ENCODE measurements at regions not wholly inside any gene's neighbourhood (a gene's known extent, or its start where the extent isn't known, plus 50 kb on each side); places are given as distances from the start of the nearest gene placed in this dataset.
A peak's percentile ranks its signal among the peaks of the same experiment; 100 is the strongest.

DNA sequence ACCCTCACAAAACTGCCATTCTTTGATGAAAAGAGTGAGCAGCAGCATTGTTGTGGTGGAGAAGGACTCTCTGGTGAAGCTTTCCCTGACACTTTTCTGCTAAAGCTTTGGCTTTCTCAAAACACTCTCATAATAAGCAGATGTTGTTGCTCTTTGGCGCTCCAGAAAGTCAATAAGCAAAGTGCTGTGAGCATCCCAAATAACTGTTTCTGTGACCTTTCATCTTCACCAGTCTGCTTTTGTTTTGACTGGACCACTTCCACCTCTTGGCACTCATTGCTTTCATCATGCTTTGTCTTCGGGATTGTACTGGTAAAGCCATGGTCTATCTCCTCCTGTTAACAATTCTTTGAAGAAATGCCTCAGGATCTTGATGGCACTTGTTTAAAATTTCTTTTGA is 424.7 kb upstream of the TMPO start:
- Histone ChIP-seq H3K18ac (ENCODE audit: low read length) (no peak overlapping the region), H3K56ac (ENCODE audit: low read length) (no peak overlapping the region), H3K36me3 (ENCODE audit: control insufficient read depth, insufficient read depth, low read length) (no peaks in the 10 kb centered on the region), H3K27me3 (ENCODE audit: insufficient read depth, low read length, poor library complexity) (no peaks in the 10 kb centered on the region), H3K4me1 (ENCODE audit: control insufficient read depth, low read depth, low read length) (no peaks in the 10 kb centered on the region), H2BK120ac (ENCODE audit: low read depth, low read length) (no peak overlapping the region), H3K27ac (ENCODE audit: low read depth, low read length) (no peak overlapping the region), H3K4me2 (ENCODE audit: low read length) (no peak overlapping the region), H4K8ac (ENCODE audit: low read depth, low read length) (no peak overlapping the region), H2BK15ac (replicated peaks; ENCODE audit: low read depth) (no peak overlapping the region), H3K9ac (ENCODE audit: low read length) (no peak overlapping the region), H3K23ac (ENCODE audit: low read length) (no peak overlapping the region), H3K79me2 (ENCODE audit: control insufficient read depth, insufficient read depth, low read length) (no peaks in the 10 kb centered on the region), H3K79me1 (ENCODE audit: low read length) (no peaks in the 10 kb centered on the region), H2BK5ac (ENCODE audit: low read length) (no peak overlapping the region), H3K4ac (ENCODE audit: low read depth, low read length) (no peak overlapping the region), H4K5ac (ENCODE audit: low read length) (no peak overlapping the region), H3K4me3 (ENCODE audit: low read length) (no peak overlapping the region), H2AK5ac (ENCODE audit: low read length) (no peak overlapping the region)
- no CpG with 5 or more reads among the region's 2 CpGs for WGBS (ENCODE audit: extremely low coverage, insufficient coverage, low lambda C conversion rate)
- DNase-seq: no peak

DNA sequence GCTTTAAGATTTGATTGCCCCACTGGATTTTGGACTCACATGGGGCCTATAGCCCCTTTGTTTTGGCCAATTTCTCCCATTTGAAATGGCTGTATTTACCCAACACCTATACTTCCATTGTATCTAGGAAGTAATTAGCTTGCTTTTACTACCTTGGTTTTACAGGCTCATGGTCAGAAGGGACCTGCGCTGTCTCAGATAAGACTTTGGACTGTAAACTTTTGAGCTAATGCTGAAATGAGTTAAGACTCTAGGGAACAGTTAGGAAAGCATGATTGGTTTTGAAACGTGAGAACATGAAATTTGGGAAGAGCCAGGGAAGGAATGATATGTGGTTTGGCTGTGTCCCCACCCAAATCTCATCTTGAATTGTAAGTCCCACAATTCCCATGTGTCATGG is 419.0 kb upstream of the TMPO start:
- no peak for DNase-seq
- no peak overlapping the region for H3K4me2 ChIP-seq (ENCODE audit: low read length)

DNA sequence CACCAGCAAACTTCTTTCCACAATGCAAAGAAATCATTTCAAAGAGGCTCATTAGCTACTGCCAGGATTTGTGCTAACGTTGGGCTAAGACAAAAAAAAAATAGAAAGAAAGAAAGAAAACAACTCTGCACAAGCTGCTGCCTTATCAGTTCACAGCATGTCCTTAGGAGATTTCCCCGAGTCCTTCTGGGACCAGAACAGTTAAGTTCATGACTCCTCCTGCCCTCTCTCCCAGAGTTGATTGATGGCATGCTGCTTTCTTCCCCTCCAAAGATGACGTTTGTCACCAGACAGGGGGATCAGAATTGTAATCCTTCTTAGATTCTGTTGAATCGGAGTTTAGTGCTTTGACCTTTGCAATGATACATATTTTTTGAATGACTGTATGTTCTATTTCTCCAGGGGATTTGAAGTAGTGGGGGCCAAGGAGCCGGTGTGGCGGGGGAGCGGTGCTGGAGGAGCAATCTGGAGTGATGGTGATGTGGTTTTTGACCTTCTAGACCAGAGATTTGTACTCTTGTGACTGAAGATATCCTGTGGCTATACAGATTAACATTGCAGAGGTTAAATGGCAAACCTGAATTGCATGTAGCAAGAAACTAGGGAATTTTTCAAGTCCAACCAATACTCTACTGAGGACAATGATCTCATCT is 409.2 kb upstream of the TMPO start:
- H3K18ac ChIP-seq (ENCODE audit: low read length): no peak overlapping the region
- H3K79me2 ChIP-seq (ENCODE audit: control insufficient read depth, insufficient read depth, low read length): no peaks in the 10 kb centered on the region
- no peaks in the 10 kb centered on the region for H3K4me1 ChIP-seq (ENCODE audit: control insufficient read depth, low read depth, low read length)
- H4K5ac ChIP-seq (ENCODE audit: low read length): no peak overlapping the region
- no peaks in the 10 kb centered on the region for H3K27me3 ChIP-seq (ENCODE audit: insufficient read depth, low read length, poor library complexity)
- no peak overlapping the region for H3K23ac ChIP-seq (ENCODE audit: low read length)
- no peak overlapping the region for H3K9ac ChIP-seq (ENCODE audit: low read length)
- no peak overlapping the region for H3K4me3 ChIP-seq (ENCODE audit: low read length)
- H3K36me3 ChIP-seq (ENCODE audit: control insufficient read depth, insufficient read depth, low read length): no peaks in the 10 kb centered on the region
- peak; percentile 57 for DNase-seq
- H2BK15ac ChIP-seq (replicated peaks; ENCODE audit: low read depth): no peak overlapping the region
- no peak overlapping the region for H2BK5ac ChIP-seq (ENCODE audit: low read length)
- H2AK5ac ChIP-seq (ENCODE audit: low read length): no peak overlapping the region
- no peak overlapping the region for H3K56ac ChIP-seq (ENCODE audit: low read length)
- no CpG with 5 or more reads among the region's 7 CpGs for WGBS (ENCODE audit: extremely low coverage, insufficient coverage, low lambda C conversion rate)
- no peak overlapping the region for H4K8ac ChIP-seq (ENCODE audit: low read depth, low read length)
- no peak overlapping the region for H3K4me2 ChIP-seq (ENCODE audit: low read length)
- no peaks in the 10 kb centered on the region for H3K79me1 ChIP-seq (ENCODE audit: low read length)
- no peak overlapping the region for H3K27ac ChIP-seq (ENCODE audit: low read depth, low read length)
- H3K4ac ChIP-seq (ENCODE audit: low read depth, low read length): no peak overlapping the region
- H2BK120ac ChIP-seq (ENCODE audit: low read depth, low read length): no peak overlapping the region

More for the DNA sequence above, 419.0 kb upstream of the TMPO start:
- H3K4ac ChIP-seq (ENCODE audit: low read depth, low read length): no peak overlapping the region
- no peak overlapping the region for H4K8ac ChIP-seq (ENCODE audit: low read depth, low read length)
- no peak overlapping the region for H2BK5ac ChIP-seq (ENCODE audit: low read length)
- no peak overlapping the region for H3K27ac ChIP-seq (ENCODE audit: low read depth, low read length)
- no peaks in the 10 kb centered on the region for H3K36me3 ChIP-seq (ENCODE audit: control insufficient read depth, insufficient read depth, low read length)
- no peak overlapping the region for H3K23ac ChIP-seq (ENCODE audit: low read length)
- H3K27me3 ChIP-seq (ENCODE audit: insufficient read depth, low read length, poor library complexity): no peaks in the 10 kb centered on the region
- no peak overlapping the region for H3K9ac ChIP-seq (ENCODE audit: low read length)
- H2AK5ac ChIP-seq (ENCODE audit: low read length): no peak overlapping the region
- H4K5ac ChIP-seq (ENCODE audit: low read length): no peak overlapping the region
- H3K4me3 ChIP-seq (ENCODE audit: low read length): no peak overlapping the region
- no peak overlapping the region for H3K56ac ChIP-seq (ENCODE audit: low read length)
- H2BK120ac ChIP-seq (ENCODE audit: low read depth, low read length): no peak overlapping the region
- no peaks in the 10 kb centered on the region for H3K79me2 ChIP-seq (ENCODE audit: control insufficient read depth, insufficient read depth, low read length)
- no CpG with 5 or more reads among the region's 2 CpGs for WGBS (ENCODE audit: extremely low coverage, insufficient coverage, low lambda C conversion rate)
- H2BK15ac ChIP-seq (replicated peaks; ENCODE audit: low read depth): no peak overlapping the region
- H3K18ac ChIP-seq (ENCODE audit: low read length): no peak overlapping the region
- no peaks in the 10 kb centered on the region for H3K79me1 ChIP-seq (ENCODE audit: low read length)
- no peaks in the 10 kb centered on the region for H3K4me1 ChIP-seq (ENCODE audit: control insufficient read depth, low read depth, low read length)

DNA sequence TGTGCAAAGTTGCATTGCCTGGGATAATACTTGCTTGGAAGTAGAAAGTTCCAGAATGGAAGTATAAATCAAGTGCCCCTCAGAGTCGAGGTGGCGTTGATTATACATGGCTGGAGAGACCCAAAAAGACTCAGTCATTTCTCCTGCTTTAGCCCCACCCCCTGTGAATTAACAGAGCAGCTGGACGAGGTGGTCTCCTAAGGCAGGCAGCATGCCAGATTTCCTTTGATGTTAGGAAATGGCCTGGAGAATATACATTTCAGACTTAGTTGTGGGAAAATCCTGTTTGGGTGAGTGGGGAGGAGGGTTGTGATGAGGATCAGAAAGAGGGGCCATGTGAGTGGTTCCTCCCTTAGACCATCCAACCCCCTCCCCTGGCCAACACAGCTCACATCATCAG is 406.1 kb upstream of the TMPO start:
- Histone ChIP-seq H3K36me3 (ENCODE audit: control insufficient read depth, insufficient read depth, low read length) (no peaks in the 10 kb centered on the region), H4K8ac (ENCODE audit: low read depth, low read length) (no peak overlapping the region), H3K4ac (ENCODE audit: low read depth, low read length) (no peak overlapping the region), H3K4me2 (ENCODE audit: low read length) (no peak overlapping the region), H2BK120ac (ENCODE audit: low read depth, low read length) (no peak overlapping the region), H3K27me3 (ENCODE audit: insufficient read depth, low read length, poor library complexity) (no peaks in the 10 kb centered on the region), H3K9ac (ENCODE audit: low read length) (no peak overlapping the region), H2BK5ac (ENCODE audit: low read length) (no peak overlapping the region), H3K23ac (ENCODE audit: low read length) (no peak overlapping the region), H3K27ac (ENCODE audit: low read depth, low read length) (no peak overlapping the region), H3K4me1 (ENCODE audit: control insufficient read depth, low read depth, low read length) (no peaks in the 10 kb centered on the region), H2AK5ac (ENCODE audit: low read length) (no peak overlapping the region), H3K4me3 (ENCODE audit: low read length) (no peak overlapping the region), H4K5ac (ENCODE audit: low read length) (no peak overlapping the region), H3K18ac (ENCODE audit: low read length) (no peak overlapping the region), H3K79me2 (ENCODE audit: control insufficient read depth, insufficient read depth, low read length) (no peaks in the 10 kb centered on the region), H3K56ac (ENCODE audit: low read length) (no peak overlapping the region), H2BK15ac (replicated peaks; ENCODE audit: low read depth) (no peak overlapping the region), H3K79me1 (ENCODE audit: low read length) (no peaks in the 10 kb centered on the region)
- no CpG with 5 or more reads among the region's 3 CpGs for whole genome bisulfite sequencing (ENCODE audit: extremely low coverage, insufficient coverage, low lambda C conversion rate)
- DNase-seq: no peak

DNA sequence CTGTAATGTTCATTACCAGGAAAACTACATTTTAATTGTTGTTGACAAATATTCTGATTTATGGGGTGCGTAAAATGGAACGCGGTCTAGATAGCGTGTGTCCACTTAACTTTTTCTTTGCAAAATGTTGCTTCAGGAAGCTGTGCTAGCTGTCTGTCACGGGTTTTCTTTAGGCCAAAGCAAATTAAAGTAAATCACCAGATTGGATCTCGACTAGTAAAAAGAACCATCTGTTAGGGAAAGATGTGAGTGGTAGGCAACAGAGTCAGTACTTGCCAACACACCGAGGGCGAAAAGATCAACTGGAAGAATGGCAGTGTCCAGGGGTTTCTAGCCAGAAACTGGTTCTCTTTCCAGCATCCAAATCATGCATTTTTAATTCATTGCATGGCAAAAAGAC is 404.9 kb upstream of the TMPO start:
- no peak overlapping the region for H2BK5ac ChIP-seq (ENCODE audit: low read length)
- DNase-seq: no peak
- H3K4me2 ChIP-seq (ENCODE audit: low read length): no peak overlapping the region
- no peak overlapping the region for H2BK120ac ChIP-seq (ENCODE audit: low read depth, low read length)
- no peak overlapping the region for H3K23ac ChIP-seq (ENCODE audit: low read length)
- no peaks in the 10 kb centered on the region for H3K36me3 ChIP-seq (ENCODE audit: control insufficient read depth, insufficient read depth, low read length)
- H2BK15ac ChIP-seq (replicated peaks; ENCODE audit: low read depth): no peak overlapping the region
- no peak overlapping the region for H3K9ac ChIP-seq (ENCODE audit: low read length)
- no peaks in the 10 kb centered on the region for H3K4me1 ChIP-seq (ENCODE audit: control insufficient read depth, low read depth, low read length)
- no peak overlapping the region for H2AK5ac ChIP-seq (ENCODE audit: low read length)
- no peaks in the 10 kb centered on the region for H3K79me1 ChIP-seq (ENCODE audit: low read length)
- no peak overlapping the region for H3K4me3 ChIP-seq (ENCODE audit: low read length)
- H3K4ac ChIP-seq (ENCODE audit: low read depth, low read length): no peak overlapping the region
- H3K18ac ChIP-seq (ENCODE audit: low read length): no peak overlapping the region
- H3K79me2 ChIP-seq (ENCODE audit: control insufficient read depth, insufficient read depth, low read length): no peaks in the 10 kb centered on the region
- no peak overlapping the region for H4K5ac ChIP-seq (ENCODE audit: low read length)
- H3K27ac ChIP-seq (ENCODE audit: low read depth, low read length): no peak overlapping the region
- no peak overlapping the region for H3K56ac ChIP-seq (ENCODE audit: low read length)
- peak overlapping the region; percentile 13 for H4K8ac ChIP-seq (ENCODE audit: low read depth, low read length)
- no peaks in the 10 kb centered on the region for H3K27me3 ChIP-seq (ENCODE audit: insufficient read depth, low read length, poor library complexity)
- WGBS (ENCODE audit: extremely low coverage, insufficient coverage, low lambda C conversion rate): no CpG with 5 or more reads among the region's 8 CpGs

DNA sequence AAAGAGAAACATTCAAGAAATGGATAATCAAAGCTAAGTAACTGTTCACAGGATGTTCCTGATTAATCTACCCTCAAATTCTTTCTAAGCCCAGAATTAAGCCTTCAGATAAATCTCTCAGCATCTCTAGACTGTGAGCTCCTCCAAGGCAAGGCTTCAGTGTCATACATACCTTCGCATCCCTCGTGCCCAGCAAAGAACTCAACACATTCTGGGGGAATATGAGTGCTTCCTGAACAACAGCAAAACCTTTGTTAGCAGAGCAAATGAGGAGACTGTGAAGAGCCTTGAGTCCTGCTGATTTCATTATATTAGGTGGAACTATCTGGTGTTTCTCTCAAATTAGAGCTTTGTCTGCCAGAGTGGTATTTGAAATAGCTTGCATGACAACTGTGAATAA is 401.8 kb upstream of the TMPO start:
- H3K23ac ChIP-seq (ENCODE audit: low read length): no peak overlapping the region
- H3K36me3 ChIP-seq (ENCODE audit: control insufficient read depth, insufficient read depth, low read length): no peaks in the 10 kb centered on the region
- no CpG with 5 or more reads among the region's 2 CpGs for WGBS (ENCODE audit: extremely low coverage, insufficient coverage, low lambda C conversion rate)
- no peaks in the 10 kb centered on the region for H3K79me2 ChIP-seq (ENCODE audit: control insufficient read depth, insufficient read depth, low read length)
- no peaks in the 10 kb centered on the region for H3K4me1 ChIP-seq (ENCODE audit: control insufficient read depth, low read depth, low read length)
- H3K18ac ChIP-seq (ENCODE audit: low read length): no peak overlapping the region
- H2AK5ac ChIP-seq (ENCODE audit: low read length): no peak overlapping the region
- H3K27ac ChIP-seq (ENCODE audit: low read depth, low read length): no peak overlapping the region
- H3K4me2 ChIP-seq (ENCODE audit: low read length): no peak overlapping the region
- no peak overlapping the region for H3K56ac ChIP-seq (ENCODE audit: low read length)
- H3K9ac ChIP-seq (ENCODE audit: low read length): no peak overlapping the region
- H3K27me3 ChIP-seq (ENCODE audit: insufficient read depth, low read length, poor library complexity): no peaks in the 10 kb centered on the region
- H2BK120ac ChIP-seq (ENCODE audit: low read depth, low read length): no peak overlapping the region
- no peak overlapping the region for H4K5ac ChIP-seq (ENCODE audit: low read length)
- H4K8ac ChIP-seq (ENCODE audit: low read depth, low read length): no peak overlapping the region
- H3K79me1 ChIP-seq (ENCODE audit: low read length): no peaks in the 10 kb centered on the region
- no peak overlapping the region for H2BK5ac ChIP-seq (ENCODE audit: low read length)
- DNase-seq: no peak
- no peak overlapping the region for H2BK15ac ChIP-seq (replicated peaks; ENCODE audit: low read depth)
- H3K4me3 ChIP-seq (ENCODE audit: low read length): no peak overlapping the region
- H3K4ac ChIP-seq (ENCODE audit: low read depth, low read length): no peak overlapping the region

Measured in mesendoderm (in vitro differentiated cells).